ENCODE measurements at regions not wholly inside any gene's neighbourhood (a gene's known extent, or its start where the extent isn't known, plus 50 kb on each side); places are given as distances from the start of the nearest gene placed in this dataset.

DNA sequence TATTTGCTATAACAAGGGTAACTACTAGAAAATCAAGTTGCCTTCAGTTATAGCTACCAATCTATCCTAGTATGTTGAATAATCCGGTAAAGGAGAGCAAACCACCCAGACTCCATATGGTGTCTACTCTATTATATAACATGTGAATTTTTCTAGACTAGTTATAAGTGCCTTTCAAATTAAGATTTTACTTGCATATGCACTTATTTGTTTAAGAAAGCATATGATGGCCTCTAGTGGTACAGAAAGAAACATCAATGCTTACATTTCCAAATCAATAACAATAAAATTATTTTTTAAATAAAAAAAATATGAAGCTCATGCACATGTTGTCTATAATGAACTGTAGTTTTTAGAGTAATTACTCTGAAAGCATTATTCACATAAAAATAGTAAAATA lies 1516.4 kb upstream of the PABPC4L start:
- TF ChIP-seq, protein P1, sequence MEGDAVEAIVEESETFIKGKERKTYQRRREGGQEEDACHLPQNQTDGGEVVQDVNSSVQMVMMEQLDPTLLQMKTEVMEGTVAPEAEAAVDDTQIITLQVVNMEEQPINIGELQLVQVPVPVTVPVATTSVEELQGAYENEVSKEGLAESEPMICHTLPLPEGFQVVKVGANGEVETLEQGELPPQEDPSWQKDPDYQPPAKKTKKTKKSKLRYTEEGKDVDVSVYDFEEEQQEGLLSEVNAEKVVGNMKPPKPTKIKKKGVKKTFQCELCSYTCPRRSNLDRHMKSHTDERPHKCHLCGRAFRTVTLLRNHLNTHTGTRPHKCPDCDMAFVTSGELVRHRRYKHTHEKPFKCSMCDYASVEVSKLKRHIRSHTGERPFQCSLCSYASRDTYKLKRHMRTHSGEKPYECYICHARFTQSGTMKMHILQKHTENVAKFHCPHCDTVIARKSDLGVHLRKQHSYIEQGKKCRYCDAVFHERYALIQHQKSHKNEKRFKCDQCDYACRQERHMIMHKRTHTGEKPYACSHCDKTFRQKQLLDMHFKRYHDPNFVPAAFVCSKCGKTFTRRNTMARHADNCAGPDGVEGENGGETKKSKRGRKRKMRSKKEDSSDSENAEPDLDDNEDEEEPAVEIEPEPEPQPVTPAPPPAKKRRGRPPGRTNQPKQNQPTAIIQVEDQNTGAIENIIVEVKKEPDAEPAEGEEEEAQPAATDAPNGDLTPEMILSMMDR (IDR thresholded peaks at IDR 0.05; ENCODE audit: control insufficient read depth, extremely low read depth, insufficient read depth), result peak; percentile 28
- H3K4me3 ChIP-seq (ENCODE audit: low read depth, low read length), result no peak overlapping the region
- DNase-seq (ENCODE audit: low read depth), result no peak

DNA sequence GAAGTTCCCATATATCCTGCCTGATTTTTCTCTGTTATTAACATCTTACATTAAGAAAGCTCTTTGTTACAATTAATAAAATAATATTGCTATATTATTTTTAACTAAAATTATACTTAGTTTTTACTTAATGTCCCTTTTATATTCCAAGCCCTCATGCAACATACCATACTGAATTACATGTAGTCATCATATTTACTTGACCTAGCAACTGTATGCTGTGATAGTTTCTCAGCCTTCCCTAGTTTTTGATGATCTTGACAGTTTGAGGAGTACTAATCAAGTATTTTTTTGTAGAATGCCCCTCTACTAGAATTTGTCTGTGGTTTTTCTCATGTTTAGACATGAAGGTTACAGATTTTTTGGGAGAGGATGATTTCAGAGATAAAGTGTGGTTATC lies 1503.8 kb upstream of the PABPC4L start:
- DNase-seq (ENCODE audit: low read depth), result no peak
- TF ChIP-seq, protein P1 (IDR thresholded peaks at IDR 0.05; ENCODE audit: control insufficient read depth, extremely low read depth, insufficient read depth), result no peak
- no peak overlapping the region for H3K4me3 ChIP-seq (ENCODE audit: low read depth, low read length)

DNA sequence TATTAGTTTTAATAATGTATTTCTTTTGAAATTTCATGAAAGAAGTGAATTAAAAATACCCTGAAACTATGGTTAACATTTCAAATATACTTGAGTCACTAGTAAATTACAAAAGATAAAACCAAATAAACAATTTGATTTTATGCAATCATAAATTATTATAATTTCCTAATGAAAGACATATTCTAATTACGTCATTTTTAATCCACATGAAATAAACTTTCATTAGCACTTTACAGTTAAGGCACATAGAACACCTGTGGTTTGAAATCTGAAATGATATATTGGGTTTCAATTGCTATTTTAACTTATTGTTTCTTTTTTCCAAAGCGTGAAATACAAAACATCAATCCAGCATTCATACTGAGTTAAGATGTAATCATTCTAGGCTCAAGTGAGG lies 1492.5 kb upstream of the PABPC4L start:
- no peak for DNase-seq (ENCODE audit: low read depth)
- H3K4me3 ChIP-seq (ENCODE audit: low read depth, low read length), result no peak overlapping the region
- TF ChIP-seq, protein P1 (IDR thresholded peaks at IDR 0.05; ENCODE audit: control insufficient read depth, extremely low read depth, insufficient read depth), result no peak

DNA sequence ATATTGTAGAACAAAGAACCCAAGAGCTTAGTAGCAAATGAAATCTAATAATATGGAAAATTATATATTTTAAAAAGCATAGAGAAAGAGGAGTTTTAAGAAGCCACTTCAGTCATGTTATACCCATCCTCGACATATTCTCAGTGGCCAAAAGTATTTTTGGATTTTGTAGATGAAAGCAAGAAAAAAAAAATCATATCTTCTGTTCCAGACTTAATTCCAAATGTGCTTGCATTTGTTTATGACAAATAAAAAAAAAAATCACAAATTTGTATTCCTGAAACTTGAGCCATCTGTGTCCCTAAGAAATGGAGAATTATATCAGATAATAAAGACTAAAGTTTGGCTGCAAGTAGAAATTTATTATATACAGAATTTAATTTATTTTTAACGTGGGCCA lies 1482.4 kb upstream of the PABPC4L start:
- TF ChIP-seq, protein P1 (IDR thresholded peaks at IDR 0.05; ENCODE audit: control insufficient read depth, extremely low read depth, insufficient read depth), result no peak
- DNase-seq (ENCODE audit: low read depth), result no peak
- H3K4me3 ChIP-seq (ENCODE audit: low read depth, low read length), result no peak overlapping the region

DNA sequence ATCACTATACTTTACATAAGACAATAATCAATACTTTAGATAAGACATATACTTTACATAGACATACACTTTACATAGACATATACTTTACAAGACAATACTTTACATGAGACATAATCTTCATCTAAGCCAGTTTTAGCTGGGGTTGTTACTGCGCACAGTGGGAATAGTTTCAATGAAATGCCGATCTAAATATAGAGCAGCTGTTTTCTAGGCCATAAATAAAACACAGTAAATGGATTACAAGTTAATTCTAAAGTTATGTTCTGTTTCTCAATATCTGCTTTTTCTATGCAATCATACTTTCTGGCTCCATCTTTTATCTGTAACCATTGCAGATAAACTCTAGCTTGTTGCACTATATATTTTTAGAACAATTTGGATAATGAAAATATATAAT lies 1470.6 kb upstream of the PABPC4L start:
- no peak for DNase-seq (ENCODE audit: low read depth)
- TF ChIP-seq, protein P1 (IDR thresholded peaks at IDR 0.05; ENCODE audit: control insufficient read depth, extremely low read depth, insufficient read depth), result no peak

DNA sequence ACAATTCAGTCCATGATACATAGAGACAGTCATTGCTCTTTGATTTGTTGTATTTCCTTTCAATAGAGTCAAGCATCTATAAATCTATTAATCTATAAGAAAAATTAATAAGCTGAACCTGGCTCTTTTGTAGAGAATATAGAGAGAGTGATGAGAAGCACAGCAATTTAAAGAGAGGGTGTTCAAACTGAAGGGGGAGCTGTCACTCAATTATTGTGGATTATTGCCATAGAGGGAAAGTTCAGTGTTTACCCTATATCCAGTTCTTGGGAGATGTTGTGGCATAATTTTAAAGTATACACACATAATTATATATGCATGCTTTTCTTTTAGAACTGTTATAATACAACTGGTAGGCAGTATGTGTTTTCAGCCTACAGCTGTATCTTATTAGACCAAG lies 1469.0 kb upstream of the PABPC4L start:
- TF ChIP-seq, protein P1 (IDR thresholded peaks at IDR 0.05; ENCODE audit: control insufficient read depth, extremely low read depth, insufficient read depth), result no peak
- no peak overlapping the region for H3K4me3 ChIP-seq (ENCODE audit: low read depth, low read length)
- no peak for DNase-seq (ENCODE audit: low read depth)

More for the DNA sequence above, 1470.6 kb upstream of the PABPC4L start:
- no peak overlapping the region for H3K4me3 ChIP-seq (ENCODE audit: low read depth, low read length)

Data from LNCaP clone FGC (cell line).